ENCODE measurements at regions not wholly inside any gene's neighbourhood (a gene's known extent, or its start where the extent isn't known, plus 50 kb on each side); places are given as distances from the start of the nearest gene placed in this dataset.

GRCh38 chr18:72427721-72428120 lies 116.4 kb downstream of the CBLN2 start (continued):
- TF ChIP-seq ZNF532 (CRISPR knock-in tag; IDR thresholded peaks at IDR 0.05; ENCODE audit: borderline replicate concordance) (no peak), SMAD3 (CRISPR knock-in tag; IDR thresholded peaks at IDR 0.05; ENCODE audit: borderline replicate concordance) (no peak), CDX4 (CRISPR knock-in tag; IDR thresholded peaks at IDR 0.05; ENCODE audit: borderline replicate concordance) (no peak), ZSCAN18 (CRISPR knock-in tag; IDR thresholded peaks at IDR 0.05) (no peak), RELA (CRISPR knock-in tag; IDR thresholded peaks at IDR 0.05; ENCODE audit: borderline replicate concordance) (no peak)
- TF ChIP-seq, protein P1, sequence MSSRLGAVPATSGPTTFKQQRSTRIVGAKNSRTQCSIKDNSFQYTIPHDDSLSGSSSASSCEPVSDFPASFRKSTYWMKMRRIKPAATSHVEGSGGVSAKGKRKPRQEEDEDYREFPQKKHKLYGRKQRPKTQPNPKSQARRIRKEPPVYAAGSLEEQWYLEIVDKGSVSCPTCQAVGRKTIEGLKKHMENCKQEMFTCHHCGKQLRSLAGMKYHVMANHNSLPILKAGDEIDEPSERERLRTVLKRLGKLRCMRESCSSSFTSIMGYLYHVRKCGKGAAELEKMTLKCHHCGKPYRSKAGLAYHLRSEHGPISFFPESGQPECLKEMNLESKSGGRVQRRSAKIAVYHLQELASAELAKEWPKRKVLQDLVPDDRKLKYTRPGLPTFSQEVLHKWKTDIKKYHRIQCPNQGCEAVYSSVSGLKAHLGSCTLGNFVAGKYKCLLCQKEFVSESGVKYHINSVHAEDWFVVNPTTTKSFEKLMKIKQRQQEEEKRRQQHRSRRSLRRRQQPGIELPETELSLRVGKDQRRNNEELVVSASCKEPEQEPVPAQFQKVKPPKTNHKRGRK (CRISPR knock-in tag; IDR thresholded peaks at IDR 0.05; ENCODE audit: borderline replicate concordance): no peak

DNA sequence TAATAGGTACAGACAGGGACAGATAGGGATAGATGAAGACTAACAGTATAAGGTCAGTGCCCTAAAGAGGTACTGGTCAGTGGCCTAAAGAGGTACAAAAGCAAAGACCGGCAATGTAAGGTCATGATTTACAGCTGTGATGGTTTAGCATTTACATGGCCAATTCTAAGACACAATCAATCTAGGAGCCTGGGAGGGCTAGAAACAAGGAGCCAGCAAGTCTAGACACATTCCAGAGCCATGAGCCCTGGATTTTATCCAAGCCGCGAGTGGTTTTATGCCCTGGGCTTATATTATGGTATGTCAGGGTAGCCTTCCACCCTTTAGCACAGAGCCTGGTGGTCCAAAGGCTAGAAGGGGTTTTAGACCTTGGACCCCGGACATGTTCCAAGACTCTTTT lies 124.2 kb downstream of the CBLN2 start:
- no peak for DNase-seq (ENCODE audit: low spot score)
- H3K27me3 Mint-ChIP-seq (ENCODE audit: low read depth): peaks cover 8% of the 10 kb centered on the region
- peaks cover 69% of the 10 kb centered on the region for H3K9me3 Mint-ChIP-seq
- CTCF ChIA-PET: no interaction called here
- peaks cover 30% of the 10 kb centered on the region for H3K36me3 Mint-ChIP-seq
- TF ChIP-seq ZNF219 (CRISPR knock-in tag; IDR thresholded peaks at IDR 0.05; ENCODE audit: borderline replicate concordance) (no peak), ZBTB21 (CRISPR knock-in tag; IDR thresholded peaks at IDR 0.05; ENCODE audit: borderline replicate concordance) (no peak), ARID4B (CRISPR knock-in tag; IDR thresholded peaks at IDR 0.05; ENCODE audit: borderline replicate concordance) (no peak)
- no peak overlapping the region for H3K4me3 Mint-ChIP-seq
- POLR2A ChIA-PET: no interaction called here
- no peak overlapping the region for H3K27ac Mint-ChIP-seq
- ATAC-seq: no peak
- no peaks in the 10 kb centered on the region for H3K4me1 Mint-ChIP-seq

GRCh38 chr18:72412927-72413326 lies 131.2 kb downstream of the CBLN2 start:
- Mint-ChIP-seq H3K36me3 (peaks cover 38% of the 10 kb centered on the region), H3K9me3 (peaks cover 60% of the 10 kb centered on the region), H3K27ac (no peak overlapping the region), H3K27me3 (ENCODE audit: low read depth) (peaks cover 5% of the 10 kb centered on the region), H3K4me1 (no peaks in the 10 kb centered on the region), H3K4me3 (no peak overlapping the region)
- DNase-seq (ENCODE audit: low spot score) (no peak), ATAC-seq (no peak)
- ChIA-PET CTCF (no interaction called here), POLR2A (no interaction called here)
- TF ChIP-seq ZNF317 (CRISPR knock-in tag; IDR thresholded peaks at IDR 0.05; ENCODE audit: borderline replicate concordance, low read depth) (no peak), GTF2I (CRISPR knock-in tag; conservative IDR thresholded peaks at IDR 0.05) (no peak), ESRRA (CRISPR knock-in tag; IDR thresholded peaks at IDR 0.05; ENCODE audit: borderline replicate concordance) (no peak)
- TF ChIP-seq, protein P2, sequence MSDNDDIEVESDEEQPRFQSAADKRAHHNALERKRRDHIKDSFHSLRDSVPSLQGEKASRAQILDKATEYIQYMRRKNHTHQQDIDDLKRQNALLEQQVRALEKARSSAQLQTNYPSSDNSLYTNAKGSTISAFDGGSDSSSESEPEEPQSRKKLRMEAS (CRISPR knock-in tag; IDR thresholded peaks at IDR 0.05): no peak
- TF ChIP-seq, protein P3, sequence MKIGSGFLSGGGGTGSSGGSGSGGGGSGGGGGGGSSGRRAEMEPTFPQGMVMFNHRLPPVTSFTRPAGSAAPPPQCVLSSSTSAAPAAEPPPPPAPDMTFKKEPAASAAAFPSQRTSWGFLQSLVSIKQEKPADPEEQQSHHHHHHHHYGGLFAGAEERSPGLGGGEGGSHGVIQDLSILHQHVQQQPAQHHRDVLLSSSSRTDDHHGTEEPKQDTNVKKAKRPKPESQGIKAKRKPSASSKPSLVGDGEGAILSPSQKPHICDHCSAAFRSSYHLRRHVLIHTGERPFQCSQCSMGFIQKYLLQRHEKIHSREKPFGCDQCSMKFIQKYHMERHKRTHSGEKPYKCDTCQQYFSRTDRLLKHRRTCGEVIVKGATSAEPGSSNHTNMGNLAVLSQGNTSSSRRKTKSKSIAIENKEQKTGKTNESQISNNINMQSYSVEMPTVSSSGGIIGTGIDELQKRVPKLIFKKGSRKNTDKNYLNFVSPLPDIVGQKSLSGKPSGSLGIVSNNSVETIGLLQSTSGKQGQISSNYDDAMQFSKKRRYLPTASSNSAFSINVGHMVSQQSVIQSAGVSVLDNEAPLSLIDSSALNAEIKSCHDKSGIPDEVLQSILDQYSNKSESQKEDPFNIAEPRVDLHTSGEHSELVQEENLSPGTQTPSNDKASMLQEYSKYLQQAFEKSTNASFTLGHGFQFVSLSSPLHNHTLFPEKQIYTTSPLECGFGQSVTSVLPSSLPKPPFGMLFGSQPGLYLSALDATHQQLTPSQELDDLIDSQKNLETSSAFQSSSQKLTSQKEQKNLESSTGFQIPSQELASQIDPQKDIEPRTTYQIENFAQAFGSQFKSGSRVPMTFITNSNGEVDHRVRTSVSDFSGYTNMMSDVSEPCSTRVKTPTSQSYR (CRISPR knock-in tag; IDR thresholded peaks at IDR 0.05): no peak
- TF ChIP-seq, protein P4, sequence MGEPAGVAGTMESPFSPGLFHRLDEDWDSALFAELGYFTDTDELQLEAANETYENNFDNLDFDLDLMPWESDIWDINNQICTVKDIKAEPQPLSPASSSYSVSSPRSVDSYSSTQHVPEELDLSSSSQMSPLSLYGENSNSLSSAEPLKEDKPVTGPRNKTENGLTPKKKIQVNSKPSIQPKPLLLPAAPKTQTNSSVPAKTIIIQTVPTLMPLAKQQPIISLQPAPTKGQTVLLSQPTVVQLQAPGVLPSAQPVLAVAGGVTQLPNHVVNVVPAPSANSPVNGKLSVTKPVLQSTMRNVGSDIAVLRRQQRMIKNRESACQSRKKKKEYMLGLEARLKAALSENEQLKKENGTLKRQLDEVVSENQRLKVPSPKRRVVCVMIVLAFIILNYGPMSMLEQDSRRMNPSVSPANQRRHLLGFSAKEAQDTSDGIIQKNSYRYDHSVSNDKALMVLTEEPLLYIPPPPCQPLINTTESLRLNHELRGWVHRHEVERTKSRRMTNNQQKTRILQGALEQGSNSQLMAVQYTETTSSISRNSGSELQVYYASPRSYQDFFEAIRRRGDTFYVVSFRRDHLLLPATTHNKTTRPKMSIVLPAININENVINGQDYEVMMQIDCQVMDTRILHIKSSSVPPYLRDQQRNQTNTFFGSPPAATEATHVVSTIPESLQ (CRISPR knock-in tag; IDR thresholded peaks at IDR 0.05): no peak
